GM12874 (cell line): ENCODE measurements at regions not wholly inside any gene's neighbourhood (a gene's known extent, or its start where the extent isn't known, plus 50 kb on each side); places are given as distances from the start of the nearest gene placed in this dataset.

Experiments used
- CTCF ChIP-seq: IDR thresholded peaks from 2 replicates; pipeline ENCODE4 v1.5.1; 2011; ENCODE audit warnings: low read depth, mild to moderate bottlenecking, control low read depth, low read length, moderate library complexity; ENCODE audit not compliant: insufficient read depth

- no peak for TF ChIP-seq CTCF
These were observed 749.7 kb upstream of the SOX11 start for GRCh38 chr2:4942441-4942840.

- TF ChIP-seq CTCF, result no peak
These were observed 744.3 kb upstream of the SOX11 start for GRCh38 chr2:4947911-4948310.

- TF ChIP-seq CTCF, result no peak
These were observed 740.8 kb upstream of the SOX11 start for GRCh38 chr2:4951368-4951767.

GRCh38 chr2:4959219-4959618, 733.0 kb upstream of the SOX11 start:
- TF ChIP-seq CTCF, result no peak

- TF ChIP-seq CTCF, result no peak
These were observed 729.8 kb upstream of the SOX11 start for GRCh38 chr2:4962419-4962818.

- no peak for TF ChIP-seq CTCF
These were observed 729.1 kb upstream of the SOX11 start for GRCh38 chr2:4963106-4963505.

- no peak for TF ChIP-seq CTCF
These were observed 728.1 kb upstream of the SOX11 start for GRCh38 chr2:4964001-4964540.
